ENCODE measurements at regions not wholly inside any gene's neighbourhood (a gene's known extent, or its start where the extent isn't known, plus 50 kb on each side); places are given as distances from the start of the nearest gene placed in this dataset.

- TF ChIP-seq CTCF (IDR thresholded peaks at IDR 0.05; ENCODE audit: extremely low read depth in 1 of 2, insufficient read depth in 1 of 2, low read depth in 1 of 2, low read length in 2 of 2) (no peak), POLR2A (IDR thresholded peaks at IDR 0.05; ENCODE audit: low read depth, low read length) (no peak)
Observed at GRCh38 chr2:128505150-128505490, 186.5 kb upstream of the HS6ST1 start.
